ENCODE measurements at regions not wholly inside any gene's neighbourhood (a gene's known extent, or its start where the extent isn't known, plus 50 kb on each side); places are given as distances from the start of the nearest gene placed in this dataset.

DNA sequence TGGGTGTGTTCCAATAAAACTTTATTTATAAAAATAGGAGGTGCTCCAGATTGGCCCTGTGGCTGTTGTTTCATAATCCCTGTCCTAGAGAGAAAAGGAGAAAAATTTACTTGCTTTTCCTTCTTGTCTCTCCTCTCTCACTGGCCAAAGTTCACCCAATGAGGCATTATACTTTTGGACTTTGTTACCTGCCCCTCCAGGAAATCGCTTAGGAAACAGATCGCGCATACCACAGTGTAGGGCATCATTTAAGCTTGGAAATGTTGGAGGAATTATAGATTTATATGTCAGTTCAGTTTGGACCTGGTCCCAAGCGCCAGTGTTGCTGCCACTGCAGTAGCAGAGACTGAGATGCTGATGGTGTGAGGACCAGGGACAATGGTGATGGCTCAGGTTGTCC is 337.6 kb upstream of the NR3C2 start:
- Histone ChIP-seq H3K27me3 (no peaks in the 10 kb centered on the region), H3K36me3 (no peaks in the 10 kb centered on the region), H3K9me3 (ENCODE audit: low read depth) (no peaks in the 10 kb centered on the region), H3K27ac (no peak overlapping the region), H3K4me1 (ENCODE audit: low read depth) (no peaks in the 10 kb centered on the region), H3K4me3 (no peak overlapping the region)
- TF ChIP-seq, protein P1, sequence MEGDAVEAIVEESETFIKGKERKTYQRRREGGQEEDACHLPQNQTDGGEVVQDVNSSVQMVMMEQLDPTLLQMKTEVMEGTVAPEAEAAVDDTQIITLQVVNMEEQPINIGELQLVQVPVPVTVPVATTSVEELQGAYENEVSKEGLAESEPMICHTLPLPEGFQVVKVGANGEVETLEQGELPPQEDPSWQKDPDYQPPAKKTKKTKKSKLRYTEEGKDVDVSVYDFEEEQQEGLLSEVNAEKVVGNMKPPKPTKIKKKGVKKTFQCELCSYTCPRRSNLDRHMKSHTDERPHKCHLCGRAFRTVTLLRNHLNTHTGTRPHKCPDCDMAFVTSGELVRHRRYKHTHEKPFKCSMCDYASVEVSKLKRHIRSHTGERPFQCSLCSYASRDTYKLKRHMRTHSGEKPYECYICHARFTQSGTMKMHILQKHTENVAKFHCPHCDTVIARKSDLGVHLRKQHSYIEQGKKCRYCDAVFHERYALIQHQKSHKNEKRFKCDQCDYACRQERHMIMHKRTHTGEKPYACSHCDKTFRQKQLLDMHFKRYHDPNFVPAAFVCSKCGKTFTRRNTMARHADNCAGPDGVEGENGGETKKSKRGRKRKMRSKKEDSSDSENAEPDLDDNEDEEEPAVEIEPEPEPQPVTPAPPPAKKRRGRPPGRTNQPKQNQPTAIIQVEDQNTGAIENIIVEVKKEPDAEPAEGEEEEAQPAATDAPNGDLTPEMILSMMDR (IDR thresholded peaks at IDR 0.05; ENCODE audit: low read depth, low read length), result no peak
- no peak for DNase-seq (ENCODE audit: low read depth in 1 of 2, low spot score in 1 of 2)

DNA sequence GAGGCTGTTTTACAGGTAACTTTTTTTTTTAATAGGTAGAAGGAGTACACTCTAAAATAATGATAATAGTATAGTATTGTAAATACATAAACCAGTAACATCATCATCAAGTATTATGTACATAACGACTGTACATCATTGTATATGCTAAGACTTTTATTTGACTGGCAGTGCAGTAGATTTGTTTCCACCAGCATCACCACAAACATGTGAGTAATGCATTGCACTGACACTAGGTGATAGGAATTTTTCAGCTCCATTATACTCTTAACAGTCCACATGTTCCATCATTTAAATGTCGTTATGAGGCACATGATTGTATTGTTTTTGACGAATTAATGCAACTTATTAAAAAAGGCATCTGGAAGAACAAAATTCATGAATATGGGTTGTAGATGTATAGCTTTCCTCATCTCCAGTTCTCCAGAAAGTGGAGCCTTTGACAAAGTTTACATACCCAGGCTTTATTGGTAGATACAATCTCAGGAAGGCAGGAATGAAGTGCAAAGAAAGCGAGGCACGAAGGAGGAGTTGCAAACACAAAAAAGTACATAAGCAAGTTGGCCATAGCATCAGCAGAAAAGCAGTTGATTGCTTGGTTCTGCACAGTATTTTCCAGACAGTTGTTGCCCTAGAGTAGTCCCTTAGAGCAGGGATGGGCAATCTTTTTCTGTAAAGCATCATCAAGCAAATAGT is 336.9 kb upstream of the NR3C2 start:
- H3K4me3 ChIP-seq, result no peak overlapping the region
- no peak for DNase-seq (ENCODE audit: low read depth in 1 of 2, low spot score in 1 of 2)
- TF ChIP-seq, protein P1 (IDR thresholded peaks at IDR 0.05; ENCODE audit: low read depth, low read length), result no peak
- H3K4me1 ChIP-seq (ENCODE audit: low read depth), result no peaks in the 10 kb centered on the region
- H3K9me3 ChIP-seq (ENCODE audit: low read depth), result no peaks in the 10 kb centered on the region
- H3K27ac ChIP-seq, result no peak overlapping the region
- H3K36me3 ChIP-seq, result no peaks in the 10 kb centered on the region
- no peaks in the 10 kb centered on the region for H3K27me3 ChIP-seq

DNA sequence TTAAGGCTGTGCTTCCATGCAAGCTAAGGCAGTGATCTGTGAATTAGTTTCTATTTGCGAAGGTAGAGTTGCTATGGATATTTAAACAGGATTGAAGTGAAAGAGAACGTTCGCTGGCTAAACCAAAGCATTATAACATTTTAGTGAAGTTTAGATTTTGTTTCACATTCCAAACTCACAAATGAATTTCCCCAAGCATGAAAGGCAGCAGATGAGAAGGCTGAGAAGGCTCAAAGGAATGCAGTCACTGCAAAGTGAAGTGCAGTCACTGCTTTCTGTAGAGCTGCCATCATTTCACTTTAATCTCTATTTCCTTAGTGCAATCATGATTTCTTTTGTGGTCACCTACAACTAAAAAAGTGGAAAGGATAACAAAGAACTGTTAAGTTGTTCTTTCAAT is 334.7 kb upstream of the NR3C2 start:
- Histone ChIP-seq H3K27ac (no peak overlapping the region), H3K27me3 (no peaks in the 10 kb centered on the region), H3K4me1 (ENCODE audit: low read depth) (no peaks in the 10 kb centered on the region), H3K9me3 (ENCODE audit: low read depth) (no peaks in the 10 kb centered on the region), H3K4me3 (no peak overlapping the region), H3K36me3 (no peaks in the 10 kb centered on the region)
- peak in 1 of 2 donors; percentile 4 for DNase-seq (ENCODE audit: low read depth in 1 of 2, low spot score in 1 of 2)
- TF ChIP-seq, protein P1 (IDR thresholded peaks at IDR 0.05; ENCODE audit: low read depth, low read length), result no peak

DNA sequence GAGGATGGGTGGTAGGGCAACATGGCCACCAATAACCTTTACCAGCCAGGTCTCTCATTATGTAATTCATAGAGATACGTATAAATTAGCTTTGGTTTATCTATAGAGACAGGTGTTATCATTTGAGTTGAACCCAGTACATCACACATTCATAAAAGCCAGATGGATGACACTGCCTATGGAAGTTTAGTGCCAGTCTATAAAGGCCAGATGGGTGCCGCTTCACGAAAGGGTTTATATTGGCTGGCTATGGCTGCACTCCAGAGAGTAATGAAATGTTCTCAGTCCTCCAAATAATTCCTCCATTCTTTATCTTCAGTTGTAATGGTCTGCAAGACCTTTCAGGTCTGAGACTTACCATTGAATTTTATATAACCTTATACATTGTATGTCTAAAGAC is 331.9 kb upstream of the NR3C2 start:
- Histone ChIP-seq H3K36me3 (no peaks in the 10 kb centered on the region), H3K4me1 (ENCODE audit: low read depth) (no peaks in the 10 kb centered on the region), H3K27me3 (no peaks in the 10 kb centered on the region), H3K27ac (no peak overlapping the region), H3K9me3 (ENCODE audit: low read depth) (no peaks in the 10 kb centered on the region), H3K4me3 (no peak overlapping the region)
- TF ChIP-seq, protein P1 (IDR thresholded peaks at IDR 0.05; ENCODE audit: low read depth, low read length), result no peak
- DNase-seq (ENCODE audit: low read depth in 1 of 2, low spot score in 1 of 2), result no peak

DNA sequence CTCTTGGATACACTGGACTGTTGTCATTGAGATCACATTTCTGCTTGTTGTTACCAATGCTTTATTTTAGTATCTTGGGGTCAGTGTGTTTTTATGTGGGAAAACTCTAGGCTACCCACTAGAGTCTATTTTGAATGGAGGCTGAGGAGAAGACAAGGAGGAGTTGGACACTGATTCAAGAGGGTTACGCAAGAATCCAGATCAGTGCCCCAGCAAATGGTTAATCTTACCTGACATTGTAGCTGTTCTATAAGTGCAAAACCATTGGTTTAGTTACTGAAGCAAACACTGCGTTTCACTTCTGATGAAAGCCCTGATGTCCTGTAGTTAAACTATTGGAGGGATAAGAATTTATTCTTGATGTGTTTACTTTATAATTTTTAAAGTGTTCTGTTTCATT is 331.1 kb upstream of the NR3C2 start:
- H3K27me3 ChIP-seq, result no peaks in the 10 kb centered on the region

More for the DNA sequence above, 331.1 kb upstream of the NR3C2 start:
- no peak overlapping the region for H3K27ac ChIP-seq
- no peak overlapping the region for H3K4me3 ChIP-seq
- no peaks in the 10 kb centered on the region for H3K9me3 ChIP-seq (ENCODE audit: low read depth)
- DNase-seq (ENCODE audit: low read depth in 1 of 2, low spot score in 1 of 2), result no peak
- H3K4me1 ChIP-seq (ENCODE audit: low read depth), result no peaks in the 10 kb centered on the region
- H3K36me3 ChIP-seq, result no peaks in the 10 kb centered on the region
- TF ChIP-seq, protein P1 (IDR thresholded peaks at IDR 0.05; ENCODE audit: low read depth, low read length), result no peak
